HFF-Myc (cell line): ENCODE measurements at regions not wholly inside any gene's neighbourhood (a gene's known extent, or its start where the extent isn't known, plus 50 kb on each side); places are given as distances from the start of the nearest gene placed in this dataset.

Experiments used
- DNase-seq: peaks from one replicate; pipeline ENCODE4 v3.0.0-alpha.2; 2011; ENCODE audit warnings: low read depth; ENCODE audit errors: extremely low read depth
- H3K4me3 ChIP-seq: replicated peaks from 2 replicates; pipeline ENCODE4 v1.5.1; 2011; ENCODE audit warnings: low read depth, mild to moderate bottlenecking, control low read depth, low read length
- CTCF ChIP-seq: IDR thresholded peaks from 2 replicates; pipeline ENCODE4 v1.5.1; 2012; ENCODE audit warnings: mild to moderate bottlenecking, low read depth, low read length, control low read depth; ENCODE audit errors: missing control alignments

DNA sequence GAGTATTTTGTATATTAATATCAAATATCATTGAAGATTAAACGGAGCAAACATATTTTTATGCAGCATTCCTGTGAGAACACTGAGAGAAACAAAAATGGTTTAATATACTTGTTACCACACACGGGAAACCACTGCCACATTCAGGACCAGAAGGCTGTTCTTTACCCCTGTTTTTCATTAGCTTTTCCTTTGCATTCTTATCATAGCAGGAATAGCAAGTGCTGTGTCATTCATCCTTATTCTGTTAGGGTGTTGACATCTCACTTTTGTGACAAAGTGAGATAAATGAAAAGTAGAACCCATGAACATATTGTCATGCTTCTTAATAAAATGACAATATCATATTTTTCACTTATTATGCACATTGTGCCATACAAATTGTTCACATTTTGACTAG is 212.4 kb upstream of the NDST4 start:
- no peak for TF ChIP-seq CTCF
- DNase-seq, result no peak
- no peak overlapping the region for H3K4me3 ChIP-seq

DNA sequence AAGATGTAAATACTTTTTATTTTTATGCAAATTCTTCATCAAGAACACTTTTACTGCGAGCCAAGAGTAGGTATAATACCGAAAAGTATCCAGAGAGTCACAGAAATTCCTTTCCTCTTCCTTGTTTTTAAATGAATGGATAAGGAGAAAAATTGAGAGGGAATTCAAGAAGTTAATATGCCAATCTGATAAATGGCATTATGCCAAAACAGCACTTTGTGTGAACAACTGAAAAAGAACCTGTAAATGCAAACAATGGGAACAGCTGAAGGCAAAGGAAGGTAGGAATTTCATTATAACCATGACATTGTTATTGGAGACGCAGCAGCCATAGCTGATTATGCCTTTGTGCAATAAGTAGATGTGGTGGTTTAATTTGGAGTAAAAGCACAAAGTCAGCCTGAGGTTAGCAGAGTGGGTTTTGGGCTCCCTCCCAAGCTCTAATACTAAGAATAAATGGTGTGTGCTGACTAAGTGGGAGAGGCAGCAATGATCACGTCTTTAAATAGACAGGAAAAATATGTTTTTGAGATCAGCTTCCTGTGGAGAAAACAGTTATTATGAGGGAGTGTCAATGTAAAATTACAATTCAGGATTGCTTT is 209.8 kb upstream of the NDST4 start:
- DNase-seq, result no peak

GRCh38 chr4:115315182-115315581 is 201.8 kb upstream of the NDST4 start:
- TF ChIP-seq CTCF, result no peak
- no peak for DNase-seq
- no peak overlapping the region for H3K4me3 ChIP-seq

More for the DNA sequence above, 209.8 kb upstream of the NDST4 start:
- TF ChIP-seq CTCF, result no peak
- H3K4me3 ChIP-seq, result no peak overlapping the region

GRCh38 chr4:115310641-115311040 is 197.2 kb upstream of the NDST4 start:
- no peak for TF ChIP-seq CTCF
- H3K4me3 ChIP-seq, result no peak overlapping the region
- DNase-seq, result no peak

GRCh38 chr4:115294717-115295116 is 181.3 kb upstream of the NDST4 start:
- H3K4me3 ChIP-seq, result no peak overlapping the region
- TF ChIP-seq CTCF, result no peak
- no peak for DNase-seq

- no peak for TF ChIP-seq CTCF
- DNase-seq, result no peak
- no peak overlapping the region for H3K4me3 ChIP-seq
Measured at GRCh38 chr4:115293093-115293462, 179.7 kb upstream of the NDST4 start.
